WTC11 (cell line): ENCODE measurements at regions not wholly inside any gene's neighbourhood (a gene's known extent, or its start where the extent isn't known, plus 50 kb on each side); places are given as distances from the start of the nearest gene placed in this dataset.

Experiments
- ATAC-seq: fragments of 200-7000 bp; cut with Tn5 transposase; 2 replicates; pipeline ENCODE4 v1.10.0; 2021; ENCODE audit warnings: mild to moderate bottlenecking, moderate library complexity
- CTCF ChIA-PET: fragments of 300-600 bp; sonication (Branson Sonifier 250); formaldehyde crosslinking; loops from one replicate; lab custom pipeline; 2021; ENCODE audit warnings: antibody characterized with exemption; lab: Charles Lee
- POLR2A ChIA-PET: fragments of 350-600 bp; sonication (Branson Sonifier 250); formaldehyde crosslinking; loops from one replicate; lab custom pipeline; 2021; ENCODE audit warnings: antibody characterized with exemption; lab: Charles Lee
- DNase-seq: peaks from one replicate; pipeline ENCODE4 v3.0.0; 2021; ENCODE audit warnings: low spot score
- H3K27ac Mint-ChIP-seq: 2 replicates; pipeline ENCODE4 v1.8.0; 2021; ENCODE audit warnings: mixed read lengths
- H3K27me3 Mint-ChIP-seq: 2 replicates; pipeline ENCODE4 v1.8.0; 2021; ENCODE audit warnings: low read depth, mild to moderate bottlenecking, moderate library complexity, mixed read lengths
- H3K36me3 Mint-ChIP-seq: 2 replicates; pipeline ENCODE4 v1.8.0; 2021; ENCODE audit warnings: mixed read lengths
- H3K4me1 Mint-ChIP-seq: 2 replicates; pipeline ENCODE4 v1.8.0; 2022; ENCODE audit warnings: mixed read lengths
- H3K4me3 Mint-ChIP-seq: 2 replicates; pipeline ENCODE4 v1.8.0; 2021; ENCODE audit warnings: mild to moderate bottlenecking, moderate library complexity, mixed read lengths
- H3K9me3 Mint-ChIP-seq: 2 replicates; pipeline ENCODE4 v1.8.0; 2021; ENCODE audit warnings: mixed read lengths
- ARID4B ChIP-seq: sonication (generic); formaldehyde crosslinking; IDR thresholded peaks from 2 replicates; pipeline ENCODE4 v1.8.0; 2023; ENCODE audit warnings: missing genetic modification reagents, mild to moderate bottlenecking, borderline replicate concordance
- CREM ChIP-seq: sonication (generic); formaldehyde crosslinking; IDR thresholded peaks from 2 replicates; pipeline ENCODE4 v1.8.1; 2022; ENCODE audit warnings: mild to moderate bottlenecking, missing genetic modification reagents, moderate library complexity
- E2F5 ChIP-seq: sonication (generic); formaldehyde crosslinking; IDR thresholded peaks from 2 replicates; pipeline ENCODE4 v1.8.1; 2022; ENCODE audit warnings: mild to moderate bottlenecking, moderate library complexity, missing genetic modification reagents
- FOXJ3 ChIP-seq: sonication (generic); formaldehyde crosslinking; IDR thresholded peaks from 2 replicates; pipeline ENCODE4 v1.9.0; 2021; ENCODE audit warnings: missing genetic modification reagents, mild to moderate bottlenecking, borderline replicate concordance
- FOXP1 ChIP-seq: sonication (generic); formaldehyde crosslinking; IDR thresholded peaks from 2 replicates; pipeline ENCODE4 v1.8.0; 2022; ENCODE audit warnings: missing genetic modification reagents, mild to moderate bottlenecking, moderate library complexity, borderline replicate concordance
- HMGA2 ChIP-seq: fragments of 250-450 bp; sonication (Bioruptor Pico); IDR thresholded peaks from 2 replicates; pipeline ENCODE4 v1.4.0; 2021; ENCODE audit warnings: mild to moderate bottlenecking, moderate library complexity
- MXD4 ChIP-seq: fragments of 250-450 bp; sonication (Bioruptor Pico); IDR thresholded peaks from 2 replicates; pipeline ENCODE4 v1.8.0; 2021; ENCODE audit warnings: mild to moderate bottlenecking, moderate library complexity, borderline replicate concordance
- NFE2L1 ChIP-seq: sonication (generic); formaldehyde crosslinking; IDR thresholded peaks from 2 replicates; pipeline ENCODE4 v1.8.1; 2023; ENCODE audit warnings: missing genetic modification reagents
- NR1H2 ChIP-seq: sonication (generic); formaldehyde crosslinking; IDR thresholded peaks from 2 replicates; pipeline ENCODE4 v1.9.0; 2021; ENCODE audit warnings: mild to moderate bottlenecking, moderate library complexity, missing genetic modification reagents
- OVOL2 ChIP-seq: fragments of 250-450 bp; sonication (Bioruptor Pico); IDR thresholded peaks from 2 replicates; pipeline ENCODE4 v1.9.0; 2021; ENCODE audit warnings: mild to moderate bottlenecking, borderline replicate concordance
- PRRX2 ChIP-seq: fragments of 250-450 bp; sonication (Bioruptor Pico); IDR thresholded peaks from 2 replicates; pipeline ENCODE4 v1.8.0; 2021; ENCODE audit warnings: mild to moderate bottlenecking
- RORB ChIP-seq: fragments of 250-450 bp; sonication (Bioruptor Pico); IDR thresholded peaks from 2 replicates; pipeline ENCODE4 v1.9.0; 2021; ENCODE audit warnings: mild to moderate bottlenecking
- ZBTB43 ChIP-seq: sonication (generic); formaldehyde crosslinking; IDR thresholded peaks from 2 replicates; pipeline ENCODE4 v1.8.1; 2023; ENCODE audit warnings: mild to moderate bottlenecking, missing genetic modification reagents
- ZMAT4 ChIP-seq: fragments of 250-450 bp; sonication (Bioruptor Pico); IDR thresholded peaks from 2 replicates; pipeline ENCODE4 v1.9.0; 2021; ENCODE audit warnings: mild to moderate bottlenecking
- ZNF423 ChIP-seq: fragments of 250-450 bp; sonication (Bioruptor Pico); IDR thresholded peaks from 2 replicates; pipeline ENCODE4 v2.1.2; 2022; ENCODE audit warnings: mild to moderate bottlenecking, moderate library complexity
- TF ChIP-seq, protein P1 (sequence below): sonication (generic); formaldehyde crosslinking; IDR thresholded peaks from 2 replicates; pipeline ENCODE4 v1.8.1; 2022; ENCODE audit warnings: missing genetic modification reagents, borderline replicate concordance
- TF ChIP-seq, protein P2 (sequence below): sonication (generic); formaldehyde crosslinking; IDR thresholded peaks from 2 replicates; pipeline ENCODE4 v1.8.0; 2022; ENCODE audit warnings: mild to moderate bottlenecking, missing genetic modification reagents
- TF ChIP-seq, protein P3 (sequence below): sonication (generic); formaldehyde crosslinking; IDR thresholded peaks from 2 replicates; pipeline ENCODE4 v1.8.0; 2022; ENCODE audit warnings: mild to moderate bottlenecking, missing genetic modification reagents

DNA sequence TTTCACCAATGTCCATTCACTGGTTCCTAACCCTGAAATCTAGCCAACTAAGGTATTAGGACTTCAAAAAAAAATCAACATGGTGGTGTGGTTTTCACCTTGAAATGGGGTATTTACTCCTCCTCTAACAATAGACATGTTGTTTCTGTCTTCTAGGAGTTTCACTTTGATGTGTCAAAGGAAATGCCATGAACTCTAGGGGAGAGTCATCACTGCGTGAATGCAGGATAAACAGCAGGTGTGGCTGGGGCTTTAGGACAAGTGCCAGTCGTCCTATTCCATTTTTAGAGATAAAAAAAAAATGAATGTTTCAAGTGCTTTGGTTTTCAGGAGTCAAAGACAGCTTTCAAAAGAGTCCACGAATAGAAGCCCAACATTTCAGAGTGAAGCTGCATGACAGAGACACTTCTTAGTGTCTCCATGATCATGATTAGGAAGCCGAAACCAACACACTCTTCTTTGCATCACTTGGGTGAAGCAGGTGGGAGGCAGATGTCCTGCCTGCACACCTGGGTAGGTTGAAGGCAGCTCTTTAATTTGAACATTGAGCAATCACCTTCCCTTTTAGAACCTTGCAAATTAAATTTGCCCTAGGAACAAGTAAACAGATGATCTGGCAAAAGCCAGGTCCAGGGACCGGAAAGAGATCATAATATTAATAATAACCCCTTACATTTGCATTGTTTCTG is 328.5 kb upstream of the PRDM1 start:
- Mint-ChIP-seq H3K9me3 (peaks cover 19% of the 10 kb centered on the region), H3K36me3 (peaks cover 8% of the 10 kb centered on the region; the same call in 1 of the 2 replicates), H3K4me1 (peaks cover 23% of the 10 kb centered on the region), H3K27ac (no peak overlapping the region), H3K27me3 (no peaks in the 10 kb centered on the region), H3K4me3 (no peak overlapping the region)
- no peak for ATAC-seq
- TF ChIP-seq HMGA2 (CRISPR knock-in tag) (no peak), CREM (no peak), MXD4 (CRISPR knock-in tag) (no peak), E2F5 (CRISPR knock-in tag) (no peak), OVOL2 (CRISPR knock-in tag) (no peak), PRRX2 (no peak), FOXP1 (CRISPR knock-in tag) (no peak), NR1H2 (CRISPR knock-in tag) (no peak)
- TF ChIP-seq, protein P1, sequence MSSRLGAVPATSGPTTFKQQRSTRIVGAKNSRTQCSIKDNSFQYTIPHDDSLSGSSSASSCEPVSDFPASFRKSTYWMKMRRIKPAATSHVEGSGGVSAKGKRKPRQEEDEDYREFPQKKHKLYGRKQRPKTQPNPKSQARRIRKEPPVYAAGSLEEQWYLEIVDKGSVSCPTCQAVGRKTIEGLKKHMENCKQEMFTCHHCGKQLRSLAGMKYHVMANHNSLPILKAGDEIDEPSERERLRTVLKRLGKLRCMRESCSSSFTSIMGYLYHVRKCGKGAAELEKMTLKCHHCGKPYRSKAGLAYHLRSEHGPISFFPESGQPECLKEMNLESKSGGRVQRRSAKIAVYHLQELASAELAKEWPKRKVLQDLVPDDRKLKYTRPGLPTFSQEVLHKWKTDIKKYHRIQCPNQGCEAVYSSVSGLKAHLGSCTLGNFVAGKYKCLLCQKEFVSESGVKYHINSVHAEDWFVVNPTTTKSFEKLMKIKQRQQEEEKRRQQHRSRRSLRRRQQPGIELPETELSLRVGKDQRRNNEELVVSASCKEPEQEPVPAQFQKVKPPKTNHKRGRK (CRISPR knock-in tag), result no peak
- TF ChIP-seq, protein P2, sequence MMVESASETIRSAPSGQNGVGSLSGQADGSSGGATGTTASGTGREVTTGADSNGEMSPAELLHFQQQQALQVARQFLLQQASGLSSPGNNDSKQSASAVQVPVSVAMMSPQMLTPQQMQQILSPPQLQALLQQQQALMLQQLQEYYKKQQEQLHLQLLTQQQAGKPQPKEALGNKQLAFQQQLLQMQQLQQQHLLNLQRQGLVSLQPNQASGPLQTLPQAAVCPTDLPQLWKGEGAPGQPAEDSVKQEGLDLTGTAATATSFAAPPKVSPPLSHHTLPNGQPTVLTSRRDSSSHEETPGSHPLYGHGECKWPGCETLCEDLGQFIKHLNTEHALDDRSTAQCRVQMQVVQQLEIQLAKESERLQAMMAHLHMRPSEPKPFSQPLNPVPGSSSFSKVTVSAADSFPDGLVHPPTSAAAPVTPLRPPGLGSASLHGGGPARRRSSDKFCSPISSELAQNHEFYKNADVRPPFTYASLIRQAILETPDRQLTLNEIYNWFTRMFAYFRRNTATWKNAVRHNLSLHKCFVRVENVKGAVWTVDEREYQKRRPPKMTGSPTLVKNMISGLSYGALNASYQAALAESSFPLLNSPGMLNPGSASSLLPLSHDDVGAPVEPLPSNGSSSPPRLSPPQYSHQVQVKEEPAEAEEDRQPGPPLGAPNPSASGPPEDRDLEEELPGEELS (CRISPR knock-in tag), result no peak
- CTCF ChIA-PET, result no interaction called here
- POLR2A ChIA-PET, result no interaction called here
- no peak for DNase-seq

- peaks cover 26% of the 10 kb centered on the region for H3K9me3 Mint-ChIP-seq
- ChIA-PET CTCF (no interaction called here), POLR2A (no interaction called here)
- H3K27me3 Mint-ChIP-seq, result no peaks in the 10 kb centered on the region
- TF ChIP-seq ZBTB43 (CRISPR knock-in tag), result no peak
- no peak overlapping the region for H3K27ac Mint-ChIP-seq
- no peak for ATAC-seq
- no peak overlapping the region for H3K4me3 Mint-ChIP-seq
- no peak for DNase-seq
- H3K36me3 Mint-ChIP-seq, result peaks cover 10% of the 10 kb centered on the region; the same call in 1 of the 2 replicates
- H3K4me1 Mint-ChIP-seq, result peaks cover 23% of the 10 kb centered on the region
Measured at GRCh38 chr6:105755885-105756284, 330.3 kb upstream of the PRDM1 start.

- H3K27me3 Mint-ChIP-seq, result no peaks in the 10 kb centered on the region
- H3K4me3 Mint-ChIP-seq, result no peak overlapping the region
- CTCF ChIA-PET, result no interaction called here
- POLR2A ChIA-PET, result no interaction called here
- ATAC-seq (peak; percentile 52), DNase-seq (no peak)
- TF ChIP-seq ZNF423 (CRISPR knock-in tag), result no peak
- H3K36me3 Mint-ChIP-seq, result peaks cover 10% of the 10 kb centered on the region; the same call in 1 of the 2 replicates
- peaks cover 15% of the 10 kb centered on the region for H3K4me1 Mint-ChIP-seq
- H3K27ac Mint-ChIP-seq, result no peak overlapping the region; the same call in 1 of the 2 replicates
- peaks cover 26% of the 10 kb centered on the region for H3K9me3 Mint-ChIP-seq
Measured at GRCh38 chr6:105753620-105754211, 332.4 kb upstream of the PRDM1 start.

DNA sequence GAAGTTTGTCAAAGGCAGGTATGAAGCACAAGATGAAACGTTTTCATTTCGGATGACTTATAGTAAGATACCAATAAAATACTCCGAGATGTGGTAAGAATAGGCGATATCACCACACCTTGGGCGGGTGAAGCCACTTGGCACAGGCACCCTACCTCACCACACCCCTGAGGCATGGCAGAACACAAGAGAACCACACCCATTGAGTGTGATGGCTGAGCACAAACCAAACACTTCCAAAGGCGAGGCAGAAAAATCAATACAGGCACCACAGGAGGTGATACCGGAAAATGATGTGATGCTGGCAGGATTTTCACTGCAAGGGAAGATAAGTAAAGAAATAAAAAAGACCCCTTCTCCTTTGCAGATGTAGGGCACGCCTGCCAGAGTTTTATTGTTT is 332.9 kb upstream of the PRDM1 start:
- H3K9me3 Mint-ChIP-seq, result peaks cover 26% of the 10 kb centered on the region
- H3K27ac Mint-ChIP-seq, result no peak overlapping the region
- no peak for ATAC-seq
- no peak for TF ChIP-seq FOXJ3 (CRISPR knock-in tag)
- no peak for TF ChIP-seq NFE2L1 (CRISPR knock-in tag)
- TF ChIP-seq ARID4B (CRISPR knock-in tag), result no peak
- no peak for TF ChIP-seq ZMAT4
- TF ChIP-seq RORB (CRISPR knock-in tag), result no peak
- TF ChIP-seq, protein P3, sequence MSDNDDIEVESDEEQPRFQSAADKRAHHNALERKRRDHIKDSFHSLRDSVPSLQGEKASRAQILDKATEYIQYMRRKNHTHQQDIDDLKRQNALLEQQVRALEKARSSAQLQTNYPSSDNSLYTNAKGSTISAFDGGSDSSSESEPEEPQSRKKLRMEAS, result no peak

More for the DNA sequence above, 332.9 kb upstream of the PRDM1 start:
- Mint-ChIP-seq H3K27me3 (no peaks in the 10 kb centered on the region), H3K4me1 (peaks cover 13% of the 10 kb centered on the region), H3K4me3 (no peak overlapping the region), H3K36me3 (peaks cover 10% of the 10 kb centered on the region; the same call in 1 of the 2 replicates)
- ChIA-PET POLR2A (no interaction called here), CTCF (no interaction called here)
- DNase-seq, result no peak
